ENCODE measurements at regions not wholly inside any gene's neighbourhood (a gene's known extent, or its start where the extent isn't known, plus 50 kb on each side); places are given as distances from the start of the nearest gene placed in this dataset.

DNA sequence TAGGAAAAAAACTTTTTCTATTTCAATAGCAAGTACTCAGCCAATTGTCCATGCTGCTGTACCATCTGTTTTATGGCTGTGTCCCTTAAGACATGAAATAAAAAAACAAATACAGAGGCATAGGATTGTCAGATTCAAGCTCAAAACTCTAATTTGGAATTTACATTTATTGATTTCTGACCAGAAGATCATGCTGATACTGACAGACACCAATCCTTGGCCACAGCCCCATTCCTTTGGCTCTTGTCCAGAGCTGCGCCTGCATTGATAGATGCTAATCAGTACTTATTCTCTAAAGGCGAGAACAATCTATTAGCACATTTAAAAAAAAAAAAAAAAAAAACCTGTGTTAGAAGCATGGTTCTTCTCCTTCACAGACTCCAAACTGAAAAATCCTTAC, 384.6 kb downstream of the TMEM232 start:
- Histone ChIP-seq H3K4me1 (ENCODE audit: insufficient read depth, low read length, severe bottlenecking) (peaks cover 9% of the 10 kb centered on the region), H3F3A (ENCODE audit: insufficient read depth, low read length) (no peaks in the 10 kb centered on the region), H2AFZ (ENCODE audit: low read length) (no peak overlapping the region), H3K79me2 (ENCODE audit: insufficient read depth, low read length) (no peaks in the 10 kb centered on the region), H3K4me2 (ENCODE audit: low read length) (no peak overlapping the region), H4K20me1 (ENCODE audit: insufficient read depth, low read length) (no peaks in the 10 kb centered on the region), H3K4me3 (ENCODE audit: low read depth, low read length, poor library complexity, severe bottlenecking) (no peak overlapping the region), H3K27me3 (ENCODE audit: insufficient read depth, low read length) (no peaks in the 10 kb centered on the region), H3K9me3 (ENCODE audit: low read length) (no peaks in the 10 kb centered on the region), H3K9ac (ENCODE audit: low read length) (no peak overlapping the region), H3K9me2 (ENCODE audit: low read depth, low read length) (no peaks in the 10 kb centered on the region), H3K36me3 (ENCODE audit: insufficient read depth, low read length) (no peaks in the 10 kb centered on the region), H3K27ac (ENCODE audit: low read depth, low read length, poor library complexity, severe bottlenecking) (no peak overlapping the region)
- TF ChIP-seq, protein P1, sequence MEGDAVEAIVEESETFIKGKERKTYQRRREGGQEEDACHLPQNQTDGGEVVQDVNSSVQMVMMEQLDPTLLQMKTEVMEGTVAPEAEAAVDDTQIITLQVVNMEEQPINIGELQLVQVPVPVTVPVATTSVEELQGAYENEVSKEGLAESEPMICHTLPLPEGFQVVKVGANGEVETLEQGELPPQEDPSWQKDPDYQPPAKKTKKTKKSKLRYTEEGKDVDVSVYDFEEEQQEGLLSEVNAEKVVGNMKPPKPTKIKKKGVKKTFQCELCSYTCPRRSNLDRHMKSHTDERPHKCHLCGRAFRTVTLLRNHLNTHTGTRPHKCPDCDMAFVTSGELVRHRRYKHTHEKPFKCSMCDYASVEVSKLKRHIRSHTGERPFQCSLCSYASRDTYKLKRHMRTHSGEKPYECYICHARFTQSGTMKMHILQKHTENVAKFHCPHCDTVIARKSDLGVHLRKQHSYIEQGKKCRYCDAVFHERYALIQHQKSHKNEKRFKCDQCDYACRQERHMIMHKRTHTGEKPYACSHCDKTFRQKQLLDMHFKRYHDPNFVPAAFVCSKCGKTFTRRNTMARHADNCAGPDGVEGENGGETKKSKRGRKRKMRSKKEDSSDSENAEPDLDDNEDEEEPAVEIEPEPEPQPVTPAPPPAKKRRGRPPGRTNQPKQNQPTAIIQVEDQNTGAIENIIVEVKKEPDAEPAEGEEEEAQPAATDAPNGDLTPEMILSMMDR (IDR thresholded peaks at IDR 0.05; ENCODE audit: low read length) = no peak
- no peak for TF ChIP-seq EZH2 (IDR thresholded peaks at IDR 0.05; ENCODE audit: borderline replicate concordance, low read length)

DNA sequence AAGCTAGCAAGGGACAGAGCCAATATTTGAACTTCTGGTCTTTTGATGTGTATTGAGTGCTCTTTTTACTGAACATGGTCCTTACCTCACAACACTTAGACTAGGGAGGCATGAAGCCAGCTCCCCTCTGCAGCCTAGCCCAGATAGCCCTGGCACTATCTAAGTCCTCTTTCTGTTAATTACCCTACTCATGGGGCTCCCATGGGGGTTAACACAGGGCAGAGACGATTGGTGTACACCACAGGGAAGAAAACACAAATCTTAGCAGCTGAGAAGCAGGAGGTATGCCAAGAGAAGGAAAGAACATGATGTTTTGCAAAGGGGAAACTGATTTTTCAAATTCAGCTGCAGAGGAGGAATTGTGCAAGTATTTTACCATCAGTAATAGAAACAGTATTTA, 383.8 kb downstream of the TMEM232 start:
- Histone ChIP-seq H3K4me1 (ENCODE audit: insufficient read depth, low read length, severe bottlenecking) (peaks cover 9% of the 10 kb centered on the region), H3F3A (ENCODE audit: insufficient read depth, low read length) (no peaks in the 10 kb centered on the region), H3K9me3 (ENCODE audit: low read length) (no peaks in the 10 kb centered on the region), H3K4me2 (ENCODE audit: low read length) (no peak overlapping the region), H4K20me1 (ENCODE audit: insufficient read depth, low read length) (no peaks in the 10 kb centered on the region), H3K27me3 (ENCODE audit: insufficient read depth, low read length) (no peaks in the 10 kb centered on the region), H3K9ac (ENCODE audit: low read length) (no peak overlapping the region), H3K36me3 (ENCODE audit: insufficient read depth, low read length) (no peaks in the 10 kb centered on the region), H3K9me2 (ENCODE audit: low read depth, low read length) (no peaks in the 10 kb centered on the region), H3K79me2 (ENCODE audit: insufficient read depth, low read length) (no peaks in the 10 kb centered on the region), H2AFZ (ENCODE audit: low read length) (no peak overlapping the region), H3K27ac (ENCODE audit: low read depth, low read length, poor library complexity, severe bottlenecking) (no peak overlapping the region), H3K4me3 (ENCODE audit: low read depth, low read length, poor library complexity, severe bottlenecking) (no peak overlapping the region)
- TF ChIP-seq EZH2 (IDR thresholded peaks at IDR 0.05; ENCODE audit: borderline replicate concordance, low read length) = no peak
- TF ChIP-seq, protein P1 (IDR thresholded peaks at IDR 0.05; ENCODE audit: low read length) = no peak

DNA sequence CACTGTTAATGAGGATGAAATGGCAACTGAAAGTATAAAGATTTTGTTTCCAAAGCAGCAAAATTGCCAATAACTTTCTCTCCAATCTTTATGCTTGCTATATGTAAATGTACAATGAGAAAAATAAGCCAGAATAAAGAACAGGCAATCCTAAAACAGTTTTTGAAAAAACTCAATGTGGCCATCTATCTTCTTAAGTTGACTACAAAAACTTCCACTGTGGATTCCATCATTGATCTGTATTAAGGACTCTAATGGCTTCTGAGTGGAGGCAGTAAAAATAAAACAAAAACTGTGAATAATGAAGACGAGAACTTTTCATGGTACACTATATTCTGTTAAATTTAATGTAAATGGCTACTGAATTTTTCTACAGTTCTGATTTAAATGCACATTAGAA, 382.9 kb downstream of the TMEM232 start:
- Histone ChIP-seq H3K9ac (ENCODE audit: low read length) (no peak overlapping the region), H3K27ac (ENCODE audit: low read depth, low read length, poor library complexity, severe bottlenecking) (no peak overlapping the region), H3K4me1 (ENCODE audit: insufficient read depth, low read length, severe bottlenecking) (peaks cover 4% of the 10 kb centered on the region), H3K9me2 (ENCODE audit: low read depth, low read length) (no peaks in the 10 kb centered on the region), H4K20me1 (ENCODE audit: insufficient read depth, low read length) (no peaks in the 10 kb centered on the region), H3K4me3 (ENCODE audit: low read depth, low read length, poor library complexity, severe bottlenecking) (no peak overlapping the region), H3K79me2 (ENCODE audit: insufficient read depth, low read length) (no peaks in the 10 kb centered on the region), H3F3A (ENCODE audit: insufficient read depth, low read length) (no peaks in the 10 kb centered on the region), H3K4me2 (ENCODE audit: low read length) (no peak overlapping the region), H3K9me3 (ENCODE audit: low read length) (no peaks in the 10 kb centered on the region), H2AFZ (ENCODE audit: low read length) (no peak overlapping the region), H3K27me3 (ENCODE audit: insufficient read depth, low read length) (no peaks in the 10 kb centered on the region), H3K36me3 (ENCODE audit: insufficient read depth, low read length) (no peaks in the 10 kb centered on the region)
- TF ChIP-seq, protein P1 (IDR thresholded peaks at IDR 0.05; ENCODE audit: low read length) = no peak
- no peak for TF ChIP-seq EZH2 (IDR thresholded peaks at IDR 0.05; ENCODE audit: borderline replicate concordance, low read length)

Data from OCI-LY1 (cell line).